DND-41 (cell line): ENCODE measurements at regions not wholly inside any gene's neighbourhood (a gene's known extent, or its start where the extent isn't known, plus 50 kb on each side); places are given as distances from the start of the nearest gene placed in this dataset.

ENCODE experiments used
- CTCF ChIP-seq: IDR thresholded peaks from 2 replicates; pipeline ENCODE4 v1.5.1; 2012; ENCODE audit warnings: borderline replicate concordance, low read length, moderate library complexity, mild to moderate bottlenecking; ENCODE audit not compliant: poor library complexity, severe bottlenecking; ENCODE audit errors: extremely low read depth
- EZH2 ChIP-seq: IDR thresholded peaks from 3 replicates; pipeline ENCODE4 v1.6.1; 2012; ENCODE audit warnings: borderline replicate concordance, low read depth, mild to moderate bottlenecking, moderate library complexity, low read length, inconsistent platforms; ENCODE audit not compliant: severe bottlenecking

GRCh38 chr11:115695677-115696364, 191.6 kb upstream of the CADM1 start:
- TF ChIP-seq EZH2 (no peak), CTCF (no peak)
